ENCODE measurements at regions not wholly inside any gene's neighbourhood (a gene's known extent, or its start where the extent isn't known, plus 50 kb on each side); places are given as distances from the start of the nearest gene placed in this dataset.

GRCh38 chr9:97753975-97754374 is 56.8 kb upstream of the XPA start:
- H3K36me3 ChIP-seq (replicated peaks in 1 of 2; ENCODE audit: control insufficient read depth in 1 of 2, insufficient read depth in 2 of 2, low read length in 1 of 2) = no peaks in the 10 kb centered on the region
- peaks cover 4% of the 10 kb centered on the region; the same call in 1 of the 2 replicates for H3K27me3 ChIP-seq (ENCODE audit: insufficient read depth)
- no peaks in the 10 kb centered on the region for H3K4me1 ChIP-seq (ENCODE audit: control insufficient read depth in 1 of 2, insufficient read depth in 2 of 2, low read depth in 1 of 2, low read length in 1 of 2)
- no peaks in the 10 kb centered on the region for H3F3A ChIP-seq (replicated peaks; ENCODE audit: insufficient read depth)
- CTCF ChIA-PET = interaction anchor here (1.7 kb wide), 1 partner anchor 12 kb away, joined by 4 read pairs; no protein-coding TSS in a partner anchor
- WGBS (ENCODE audit: low lambda C conversion rate) = 17% methylated on average over 2 of the region's 2 CpGs
- POLR2A ChIA-PET = no interaction called here
- TF ChIP-seq USF1 (IDR thresholded peaks at IDR 0.05; ENCODE audit: borderline replicate concordance, low read depth) (no peak), RCOR1 (IDR thresholded peaks at IDR 0.05; ENCODE audit: low read length) (no peak), RXRA (IDR thresholded peaks at IDR 0.05; ENCODE audit: borderline replicate concordance, low read depth) (no peak), IRF3 (IDR thresholded peaks at IDR 0.05; ENCODE audit: low read depth, low read length) (no peak), MXI1 (IDR thresholded peaks at IDR 0.05; ENCODE audit: low read depth, low read length) (no peak), PBX3 (IDR thresholded peaks at IDR 0.05) (no peak), NFIC (IDR thresholded peaks at IDR 0.05; ENCODE audit: borderline replicate concordance) (no peak), FOXM1 (IDR thresholded peaks at IDR 0.05; ENCODE audit: low read depth) (no peak), GATA2 (CRISPR knock-in tag; IDR thresholded peaks at IDR 0.05) (no peak), ZBTB33 (IDR thresholded peaks at IDR 0.05; ENCODE audit: borderline replicate concordance, low read depth) (no peak), EZH2phosphoT487 (IDR thresholded peaks at IDR 0.05; ENCODE audit: borderline replicate concordance, low read depth) (no peak), JUND (IDR thresholded peaks at IDR 0.05) (no peak), TCF12 (IDR thresholded peaks at IDR 0.05) (no peak), FOSL2 (IDR thresholded peaks at IDR 0.05; ENCODE audit: borderline replicate concordance, low read depth) (no peak), TEAD4 (IDR thresholded peaks at IDR 0.05; ENCODE audit: borderline replicate concordance, insufficient read depth) (no peak), FOXJ3 (CRISPR knock-in tag; IDR thresholded peaks at IDR 0.05) (no peak), NRF1 (IDR thresholded peaks at IDR 0.05; ENCODE audit: low read depth, low read length) (no peak), MEF2A (IDR thresholded peaks at IDR 0.05; ENCODE audit: borderline replicate concordance, low read depth) (no peak)
- H2AFZ ChIP-seq (ENCODE audit: low read depth) = no peak overlapping the region
- H3K9ac ChIP-seq = no peak overlapping the region
- no peaks in the 10 kb centered on the region for H3K9me2 ChIP-seq
- H3K79me2 ChIP-seq (ENCODE audit: insufficient read depth) = no peaks in the 10 kb centered on the region
- no peak overlapping the region for H3K27ac ChIP-seq (ENCODE audit: low read depth in 2 of 2, low read length in 1 of 2)
- no peaks in the 10 kb centered on the region for H4K20me1 ChIP-seq (ENCODE audit: insufficient read depth)
- no peak overlapping the region for H3K4me2 ChIP-seq
- H3K4me3 ChIP-seq (ENCODE audit: low read depth in 2 of 2, low read length in 1 of 2) = no peak overlapping the region
- DNase-seq = no peak
- no peaks in the 10 kb centered on the region for H3K9me3 ChIP-seq

Data from SK-N-SH (cell line).